T1000 (cell line): ENCODE measurements at regions not wholly inside any gene's neighbourhood (a gene's known extent, or its start where the extent isn't known, plus 50 kb on each side); places are given as distances from the start of the nearest gene placed in this dataset.
"Not testable (repeated sequence)": the region's sequence is repeated elsewhere in the genome, so short reads cannot be mapped to it uniquely, and the experiment has no call there.

Source experiments
- DNase-seq: peaks from one replicate; lab custom pipeline; 2025; ENCODE audit warnings: mixed read lengths; lab: John Stamatoyannopoulos, UW

DNA sequence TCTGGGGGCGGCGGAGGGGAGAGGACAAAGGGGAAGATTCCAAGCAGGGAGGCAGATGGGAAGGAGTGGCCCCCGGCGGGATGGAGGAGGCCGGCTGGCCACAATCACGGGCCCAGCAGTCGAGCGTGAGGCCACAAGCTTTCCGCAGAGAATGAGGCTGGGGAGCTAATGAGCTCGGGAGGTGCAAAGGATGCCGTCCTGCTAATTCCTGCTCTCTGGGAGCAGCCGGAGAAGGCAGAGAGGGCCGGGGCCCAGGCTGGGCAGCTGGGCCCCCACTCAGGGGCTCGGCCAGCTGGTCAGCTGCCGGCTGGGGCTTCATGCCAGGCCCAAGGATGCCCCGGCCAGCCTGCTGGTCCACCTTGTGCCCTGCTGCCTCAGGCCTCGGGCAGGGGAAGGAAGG is 98.1 kb upstream of the LHX5 start:
- DNase-seq, result no peak

DNA sequence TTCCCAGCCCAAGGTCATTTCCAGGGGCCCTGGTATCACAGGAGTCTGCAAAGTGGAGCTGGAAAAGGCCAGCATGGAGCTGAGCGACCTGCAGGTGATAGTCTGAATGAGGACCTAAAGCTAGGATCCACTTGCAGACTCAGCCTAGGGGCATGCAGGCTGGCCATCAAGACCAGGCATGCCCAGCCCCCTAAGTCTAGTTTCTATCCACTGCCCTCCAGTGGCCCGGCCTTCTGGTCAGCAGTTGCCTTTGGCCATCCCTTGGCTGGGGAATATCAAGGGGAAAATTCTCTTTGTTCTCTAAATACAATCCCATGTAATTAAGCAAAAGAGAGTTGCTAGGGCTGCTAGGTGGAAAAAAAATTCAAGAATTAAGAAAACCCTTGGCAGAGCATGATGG is 96.3 kb upstream of the LHX5 start:
- DNase-seq, result no peak

GRCh38 chr12:113565368-113565767 is 93.7 kb upstream of the LHX5 start:
- DNase-seq, result no peak

- DNase-seq, result no peak
Observed at GRCh38 chr12:113561068-113561780, 89.6 kb upstream of the LHX5 start.

DNA sequence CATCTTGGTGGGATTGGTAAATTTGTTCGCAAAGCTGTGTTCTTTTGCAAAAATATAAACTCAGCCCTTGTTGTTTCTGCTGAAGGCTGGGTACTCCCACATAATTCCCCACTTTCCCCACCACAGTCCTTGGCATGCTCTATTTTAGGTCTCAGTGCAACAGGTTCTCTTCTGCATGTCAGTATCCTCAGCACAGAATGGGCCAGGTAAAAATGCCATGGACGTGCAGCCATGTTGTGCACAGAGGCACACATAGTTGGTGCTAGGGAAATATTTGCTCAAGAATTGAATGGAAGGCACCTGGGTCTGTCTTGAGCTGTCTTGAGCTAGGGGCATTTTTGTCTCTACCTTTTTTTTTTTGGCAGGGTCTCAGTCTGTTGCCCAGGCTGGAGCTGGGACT is 87.8 kb upstream of the LHX5 start:
- DNase-seq, result no peak

- no peak for DNase-seq
Observed at GRCh38 chr12:113555226-113555625, 83.6 kb upstream of the LHX5 start.

DNA sequence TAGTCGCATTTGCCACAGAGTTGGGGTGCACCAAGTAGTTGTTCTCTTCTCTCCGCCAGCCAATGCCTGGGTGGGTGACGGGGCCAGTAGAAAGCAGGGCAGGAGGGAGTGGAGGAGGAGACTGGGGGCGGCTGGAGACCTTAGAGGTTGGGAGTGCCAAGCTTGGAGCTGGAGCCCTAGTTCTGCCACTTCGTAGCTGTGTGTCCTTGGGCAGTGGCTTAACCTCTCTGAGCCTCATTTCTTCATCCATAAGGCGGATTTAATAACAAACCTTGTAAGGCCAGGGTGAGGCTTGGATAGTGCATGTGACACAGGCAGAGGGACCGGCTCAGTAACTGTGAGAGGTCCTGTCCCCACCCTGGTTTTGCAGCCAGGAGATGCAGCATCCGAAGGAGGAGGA is 81.1 kb upstream of the LHX5 start:
- DNase-seq, result no peak

GRCh38 chr12:113551563-113551962 is 79.9 kb upstream of the LHX5 start:
- DNase-seq, result no peak

GRCh38 chr12:113548467-113548866 is 76.8 kb upstream of the LHX5 start:
- DNase-seq, result no peak

DNA sequence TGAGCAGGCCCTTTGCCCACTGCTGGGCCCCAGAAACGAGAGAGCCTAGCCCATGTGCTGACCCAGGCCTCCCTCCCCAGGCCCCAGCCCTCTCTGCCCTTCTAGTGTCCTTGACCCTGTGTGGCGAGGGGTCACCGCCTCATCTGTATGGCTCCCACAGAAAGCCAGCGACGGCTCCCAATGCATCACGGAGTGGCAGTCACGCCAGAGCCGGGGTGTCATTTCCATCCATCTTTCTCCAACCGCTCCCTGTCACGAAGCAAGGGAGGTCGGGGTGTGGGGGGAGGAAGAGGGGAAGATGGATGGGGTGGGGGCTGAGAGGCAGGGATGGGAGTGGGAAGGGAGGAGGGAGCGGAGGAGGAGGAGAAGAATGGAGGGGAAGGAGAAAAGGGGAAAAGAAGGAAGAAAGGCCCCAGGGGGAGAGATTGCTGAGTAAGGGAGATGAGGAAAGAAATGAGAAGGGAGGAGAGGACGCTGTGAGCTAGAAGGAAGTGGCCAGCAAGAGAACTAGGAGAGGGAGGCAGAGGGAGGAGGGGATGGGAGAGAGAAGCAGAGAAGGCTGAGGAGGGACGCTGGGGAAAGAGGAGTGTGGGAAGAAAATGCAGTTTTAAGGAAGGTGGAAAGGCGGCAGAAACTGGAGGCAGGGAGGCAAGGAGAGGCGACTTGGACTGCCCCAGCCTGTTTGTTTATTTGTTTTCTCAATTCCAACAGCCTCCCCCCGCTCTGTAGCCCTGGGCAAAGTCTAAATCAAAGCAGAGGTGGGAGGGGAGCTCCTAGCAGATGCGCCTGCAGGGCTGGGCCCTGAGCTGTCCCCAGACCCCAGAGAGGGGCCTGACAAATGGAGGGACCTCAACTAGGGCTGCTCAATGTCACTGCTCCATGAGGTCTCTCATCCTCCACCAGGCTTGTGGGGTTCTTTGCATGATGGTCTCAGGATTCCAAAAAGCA is 75.5 kb upstream of the LHX5 start:
- no peak for DNase-seq

- DNase-seq, result no peak
Observed at GRCh38 chr12:113537751-113538087, 66.0 kb upstream of the LHX5 start.

- DNase-seq, result no peak
Observed at GRCh38 chr12:113537046-113537750, 65.5 kb upstream of the LHX5 start.

DNA sequence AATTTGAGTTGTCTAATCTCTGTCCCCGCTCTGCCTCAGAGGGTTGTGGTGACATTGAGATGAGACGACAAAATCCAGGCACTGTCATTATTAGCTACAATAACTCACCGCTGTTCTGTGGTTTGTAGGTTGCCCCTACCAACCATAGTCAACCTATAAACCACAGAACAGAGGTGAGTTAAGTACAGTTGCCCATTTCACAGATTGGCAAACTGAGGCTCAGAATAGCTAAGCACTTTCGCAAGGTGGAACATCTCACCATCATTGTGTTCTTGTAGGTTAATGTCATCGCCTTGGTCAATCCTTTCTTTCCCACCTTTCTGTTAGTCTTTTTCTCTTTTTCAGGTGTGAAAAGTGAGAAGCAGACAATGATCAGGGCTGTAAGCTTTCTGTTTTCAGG is 63.4 kb upstream of the LHX5 start:
- no peak for DNase-seq

DNA sequence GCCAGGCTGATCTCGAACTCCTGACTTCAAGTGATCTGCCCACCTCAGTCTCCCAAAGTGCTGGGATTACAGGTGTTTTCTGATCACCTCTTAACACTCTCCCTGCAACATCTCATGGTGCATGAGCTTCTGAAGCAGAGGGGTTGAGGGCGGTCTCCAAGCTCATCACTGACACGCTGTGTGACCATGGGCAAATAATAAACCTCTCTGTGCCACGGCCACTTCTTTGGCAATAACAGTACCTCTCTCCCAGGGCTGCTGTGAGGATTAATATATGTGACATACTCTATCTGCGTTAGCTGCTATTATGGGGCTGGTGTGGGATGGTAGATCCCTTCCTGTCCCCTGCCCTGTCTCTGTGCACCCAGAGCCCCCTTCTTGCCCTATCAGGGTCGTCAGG is 62.9 kb upstream of the LHX5 start:
- no peak for DNase-seq

- DNase-seq, result no peak
Observed at GRCh38 chr12:113533842-113534375, 62.2 kb upstream of the LHX5 start.

DNA sequence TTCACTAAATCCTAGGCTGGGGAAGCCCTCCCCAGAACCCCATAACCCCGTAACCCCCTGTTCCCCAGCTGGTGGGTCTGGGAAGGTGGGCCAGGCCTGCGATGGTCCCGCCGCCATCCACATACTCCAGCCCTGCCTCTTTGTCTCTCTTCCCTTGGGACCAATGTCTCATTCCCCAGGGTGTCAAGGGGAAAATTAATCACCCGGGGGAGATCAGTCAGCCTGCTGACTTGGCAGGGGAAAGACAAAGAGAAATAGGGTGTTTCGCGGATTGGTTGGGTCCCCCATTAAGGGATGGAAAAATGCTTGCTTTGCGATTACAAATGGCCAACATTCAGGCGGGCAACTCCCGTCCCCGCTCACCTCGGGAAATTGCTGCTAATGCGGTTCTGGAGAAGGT is 60.6 kb upstream of the LHX5 start:
- no peak for DNase-seq

- DNase-seq, result not testable (repeated sequence)
Observed at GRCh38 chr12:113531073-113531472, 59.4 kb upstream of the LHX5 start.

GRCh38 chr12:113528606-113529293 is 57.1 kb upstream of the LHX5 start:
- no peak for DNase-seq

DNA sequence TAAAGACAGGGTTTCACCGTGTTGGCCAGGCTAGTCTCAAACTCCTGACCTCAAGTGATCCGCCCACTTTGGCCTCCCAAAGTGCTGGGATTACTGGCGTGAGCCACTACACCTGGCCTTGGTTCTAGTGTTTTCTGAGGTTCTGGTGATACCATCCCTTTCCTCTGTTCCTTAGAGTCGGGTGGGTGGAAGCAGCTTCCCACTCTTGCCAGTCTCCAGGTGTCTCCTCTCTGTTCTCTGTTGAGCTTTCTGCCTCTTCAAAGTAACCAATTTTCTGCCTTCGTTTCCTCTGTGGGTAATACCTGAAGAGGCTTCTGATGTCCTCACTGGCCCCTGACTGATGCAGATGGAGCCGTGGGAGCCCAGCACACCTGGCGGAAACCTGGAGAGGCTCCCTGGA is 53.4 kb upstream of the LHX5 start:
- no peak for DNase-seq

GRCh38 chr12:113524495-113524894 is 52.8 kb upstream of the LHX5 start:
- DNase-seq, result no peak

DNA sequence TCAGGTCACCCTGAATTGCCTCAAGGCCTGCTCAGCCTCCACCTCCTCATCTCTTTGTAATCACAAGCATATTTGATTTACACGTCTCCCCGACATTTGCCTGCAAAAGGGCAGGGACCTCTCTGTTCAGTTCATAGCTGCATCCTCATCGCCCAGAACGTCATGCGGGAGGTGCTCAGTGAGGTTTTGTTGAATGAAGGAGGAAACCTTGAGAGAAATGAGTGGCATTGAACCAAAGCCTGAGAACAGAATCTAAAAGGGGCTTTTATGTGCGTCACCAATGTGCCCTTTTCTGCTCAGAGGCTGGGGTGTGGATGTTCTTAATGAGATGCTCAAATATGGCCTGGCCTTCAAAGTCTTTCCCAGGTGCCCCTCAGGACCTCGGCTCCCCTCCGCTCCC is 50.0 kb upstream of the LHX5 start:
- no peak for DNase-seq
